H9 (cell line): ENCODE measurements at regions not wholly inside any gene's neighbourhood (a gene's known extent, or its start where the extent isn't known, plus 50 kb on each side); places are given as distances from the start of the nearest gene placed in this dataset.

Experiments
- DNase-seq: peaks from one replicate; pipeline ENCODE4 v3.0.0-alpha.2; 2017
- H2AFZ ChIP-seq: one replicate; pipeline ENCODE4 v1.6.1; 2013; ENCODE audit warnings: mild to moderate bottlenecking, low read length, control low read depth, moderate library complexity
- H2AK5ac ChIP-seq: 2 replicates; pipeline ENCODE4 v1.6.1; 2013; ENCODE audit warnings: low read length, control low read depth, mixed read lengths; ENCODE audit not compliant: insufficient read length
- H2BK120ac ChIP-seq: one replicate; pipeline ENCODE4 v1.6.1; 2013; ENCODE audit warnings: low read depth, mild to moderate bottlenecking, low read length, control low read depth, inconsistent platforms; ENCODE audit not compliant: poor library complexity, severe bottlenecking
- H2BK12ac ChIP-seq: 2 replicates; pipeline ENCODE4 v1.6.1; 2013; ENCODE audit warnings: low read length, control low read depth, mixed read lengths, low read depth; ENCODE audit not compliant: insufficient read length
- H2BK15ac ChIP-seq: 2 replicates; pipeline ENCODE4 v1.6.1; 2013; ENCODE audit warnings: low read depth, low read length, control low read depth
- H2BK20ac ChIP-seq: one replicate; pipeline ENCODE4 v1.6.1; 2013; ENCODE audit warnings: low read depth, mild to moderate bottlenecking, low read length, control low read depth, inconsistent platforms; ENCODE audit not compliant: poor library complexity, severe bottlenecking
- H2BK5ac ChIP-seq: 2 replicates; pipeline ENCODE4 v1.6.1; 2013; ENCODE audit warnings: low read length, control low read depth, mixed read lengths; ENCODE audit not compliant: insufficient read length
- H3K14ac ChIP-seq: 2 replicates; pipeline ENCODE4 v1.6.1; 2013; ENCODE audit warnings: low read length, control low read depth; ENCODE audit not compliant: insufficient read depth
- H3K18ac ChIP-seq: 2 replicates; pipeline ENCODE4 v1.6.1; 2013; ENCODE audit warnings: low read depth, mild to moderate bottlenecking, mixed read lengths, low read length, control low read depth; ENCODE audit not compliant: insufficient read length
- H3K23ac ChIP-seq: 2 replicates; pipeline ENCODE4 v1.6.1; 2013; ENCODE audit warnings: low read length, control low read depth, mixed read lengths, low read depth; ENCODE audit not compliant: insufficient read length
- H3K23me2 ChIP-seq: 2 replicates; pipeline ENCODE4 v1.6.1; 2013; ENCODE audit warnings: low read depth, mild to moderate bottlenecking, mixed read lengths, low read length, control low read depth; ENCODE audit not compliant: insufficient read length, poor library complexity, severe bottlenecking
- H3K27ac ChIP-seq: 2 replicates; pipeline ENCODE4 v1.5.1; 2013; ENCODE audit warnings: low read length, control low read depth, mixed read lengths, low read depth; ENCODE audit not compliant: insufficient read length
- H3K27me3 ChIP-seq: 2 replicates; pipeline ENCODE4 v1.6.1; 2013; ENCODE audit warnings: low read length, control low read depth, inconsistent platforms; ENCODE audit not compliant: insufficient read depth
- H3K4ac ChIP-seq: 2 replicates; pipeline ENCODE4 v1.6.1; 2013; ENCODE audit warnings: low read depth, mild to moderate bottlenecking, control low read depth, inconsistent platforms, low read length, moderate library complexity
- H3K4me1 ChIP-seq: 2 replicates; pipeline ENCODE4 v1.6.1; 2013; ENCODE audit warnings: low read length, control low read depth, inconsistent platforms; ENCODE audit not compliant: insufficient read depth
- H3K4me2 ChIP-seq: 2 replicates; pipeline ENCODE4 v1.6.1; 2013; ENCODE audit warnings: low read length, control low read depth, mixed read lengths; ENCODE audit not compliant: insufficient read length, insufficient read depth
- H3K56ac ChIP-seq: 2 replicates; pipeline ENCODE4 v1.6.1; 2013; ENCODE audit warnings: low read depth, mild to moderate bottlenecking, mixed read lengths, low read length, control low read depth; ENCODE audit not compliant: insufficient read length
- H3K79me1 ChIP-seq: 2 replicates; pipeline ENCODE4 v1.6.1; 2013; ENCODE audit warnings: low read depth, mild to moderate bottlenecking, moderate library complexity, low read length, control low read depth, inconsistent platforms; ENCODE audit not compliant: insufficient read depth, poor library complexity, severe bottlenecking
- H3K79me2 ChIP-seq: 2 replicates; pipeline ENCODE4 v1.6.1; 2013; ENCODE audit warnings: low read length, control low read depth, inconsistent platforms; ENCODE audit not compliant: insufficient read depth
- H3K9ac ChIP-seq: 2 replicates; pipeline ENCODE4 v1.6.1; 2013; ENCODE audit warnings: low read length, control low read depth, mixed read lengths; ENCODE audit not compliant: insufficient read length; ENCODE audit errors: extremely low read depth
- H3K9me3 ChIP-seq: one replicate; pipeline ENCODE4 v1.6.1; 2013; ENCODE audit warnings: low read depth, low read length, inconsistent platforms; ENCODE audit not compliant: control insufficient read depth
- H3T11ph ChIP-seq: one replicate; pipeline ENCODE4 v1.6.1; 2013; ENCODE audit warnings: mild to moderate bottlenecking, low read length, control low read depth, inconsistent platforms
- H4K20me1 ChIP-seq: one replicate; pipeline ENCODE4 v1.6.1; 2013; ENCODE audit not compliant: control insufficient read depth, insufficient read length, insufficient read depth
- H4K5ac ChIP-seq: 2 replicates; pipeline ENCODE4 v1.6.1; 2013; ENCODE audit warnings: low read depth, mild to moderate bottlenecking, mixed read lengths, low read length, control low read depth; ENCODE audit not compliant: insufficient read length
- H4K8ac ChIP-seq: replicated peaks from 2 replicates; pipeline ENCODE4 v1.6.1; 2013; ENCODE audit warnings: low read length, control low read depth, mixed read lengths, low read depth; ENCODE audit not compliant: insufficient read length
- H4K91ac ChIP-seq: 2 replicates; pipeline ENCODE4 v1.6.1; 2013; ENCODE audit warnings: low read depth, mild to moderate bottlenecking, moderate library complexity, mixed read lengths, low read length, control low read depth; ENCODE audit not compliant: insufficient read length
- H3K27ac Mint-ChIP-seq, 3 experiments: 2 replicates in 2 of 3; 3 replicates in 1 of 3; pipeline ENCODE4 v1.8.0; 2020 to 2021; ENCODE audit warnings: mixed read lengths in 3 of 3, mild to moderate bottlenecking in 1 of 3, moderate library complexity in 1 of 3
- H3K27me3 Mint-ChIP-seq: 2 replicates; pipeline ENCODE4 v1.8.0; 2021; ENCODE audit warnings: low read depth, mild to moderate bottlenecking, moderate library complexity, mixed read lengths
- H3K36me3 Mint-ChIP-seq, 3 experiments: 2 replicates in 2 of 3; 3 replicates in 1 of 3; pipeline ENCODE4 v1.8.0; 2020 to 2021; ENCODE audit warnings: low read depth in 3 of 3, mixed read lengths in 3 of 3; ENCODE audit not compliant: insufficient read depth in 1 of 3
- H3K4me1 Mint-ChIP-seq, 2 experiments: 2 replicates each; pipeline ENCODE4 v1.8.0; 2020; ENCODE audit warnings: mixed read lengths in 2 of 2
- H3K4me3 Mint-ChIP-seq, 2 experiments: 2 replicates in 1 of 2; 3 replicates in 1 of 2; pipeline ENCODE4 v1.8.0; 2020 to 2021; ENCODE audit warnings: mild to moderate bottlenecking in 2 of 2, mixed read lengths in 2 of 2, moderate library complexity in 1 of 2
- H3K9me3 Mint-ChIP-seq, 2 experiments: 2 replicates in 1 of 2; 3 replicates in 1 of 2; pipeline ENCODE4 v1.8.0; 2020; ENCODE audit warnings: mild to moderate bottlenecking in 2 of 2, mixed read lengths in 2 of 2, moderate library complexity in 1 of 2
- WGBS: extraction: QIAGEN DNeasy Blood & Tissue Kit; methylation state at CpG from one replicate; pipeline ENCODE4 v1.1.7; 2013; ENCODE audit warnings: missing lambda C conversion rate, low lambda C conversion rate, mixed read lengths; ENCODE audit not compliant: insufficient read length; ENCODE audit errors: extremely low coverage; 5-methylcytosine and 5-hydroxymethylcytosine counted together
- TF ChIP-seq, protein P1 (sequence below): fragments of 200-600 bp; sonication (generic); conservative IDR thresholded peaks from 3 replicates; pipeline ENCODE4 v1.8.0; 2021; ENCODE audit warnings: antibody characterized with exemption, mild to moderate bottlenecking

DNA sequence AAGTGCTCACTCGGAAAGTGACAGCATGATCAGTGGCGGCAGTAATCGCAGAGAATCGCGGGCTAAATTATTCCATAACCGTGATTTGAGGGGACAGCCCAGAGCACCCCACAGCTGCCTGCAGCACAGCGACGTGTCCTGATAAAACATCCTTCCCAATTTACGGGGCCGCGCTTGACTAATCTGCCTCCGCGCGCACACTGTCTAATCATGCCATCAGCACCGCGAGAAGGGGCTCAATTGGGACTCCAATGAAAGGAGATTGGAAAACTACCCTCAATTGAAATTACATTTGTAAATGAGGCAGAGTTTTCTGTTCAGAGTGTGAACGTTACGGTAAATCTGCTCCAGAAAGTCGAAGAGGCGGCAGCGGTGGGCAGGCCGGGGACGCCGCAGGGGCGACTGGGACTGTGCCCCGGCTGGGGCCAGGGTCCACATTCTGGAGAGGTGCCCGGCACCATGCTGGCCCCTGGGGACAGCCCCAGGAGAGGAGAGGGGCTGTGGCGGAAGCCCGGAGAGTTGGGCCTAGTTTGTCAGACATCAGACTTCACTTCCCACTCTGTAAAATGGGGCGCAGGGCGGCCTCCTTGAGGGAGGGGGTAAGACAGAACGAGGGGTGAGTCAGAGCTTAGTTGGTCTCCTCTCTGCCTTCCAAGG is 107.7 kb downstream of the FAM53A start:
- H2AK5ac ChIP-seq, result no peak overlapping the region
- no peak overlapping the region for H3K4ac ChIP-seq
- no CpG with 5 or more reads among the region's 32 CpGs for WGBS

More for the DNA sequence above, 107.7 kb downstream of the FAM53A start:
- H3K9me3 Mint-ChIP-seq, result peaks cover 0 to 2% of the 10 kb centered on the region in 2 experiments; a peak in 1 of 5 replicates
- TF ChIP-seq, protein P1, sequence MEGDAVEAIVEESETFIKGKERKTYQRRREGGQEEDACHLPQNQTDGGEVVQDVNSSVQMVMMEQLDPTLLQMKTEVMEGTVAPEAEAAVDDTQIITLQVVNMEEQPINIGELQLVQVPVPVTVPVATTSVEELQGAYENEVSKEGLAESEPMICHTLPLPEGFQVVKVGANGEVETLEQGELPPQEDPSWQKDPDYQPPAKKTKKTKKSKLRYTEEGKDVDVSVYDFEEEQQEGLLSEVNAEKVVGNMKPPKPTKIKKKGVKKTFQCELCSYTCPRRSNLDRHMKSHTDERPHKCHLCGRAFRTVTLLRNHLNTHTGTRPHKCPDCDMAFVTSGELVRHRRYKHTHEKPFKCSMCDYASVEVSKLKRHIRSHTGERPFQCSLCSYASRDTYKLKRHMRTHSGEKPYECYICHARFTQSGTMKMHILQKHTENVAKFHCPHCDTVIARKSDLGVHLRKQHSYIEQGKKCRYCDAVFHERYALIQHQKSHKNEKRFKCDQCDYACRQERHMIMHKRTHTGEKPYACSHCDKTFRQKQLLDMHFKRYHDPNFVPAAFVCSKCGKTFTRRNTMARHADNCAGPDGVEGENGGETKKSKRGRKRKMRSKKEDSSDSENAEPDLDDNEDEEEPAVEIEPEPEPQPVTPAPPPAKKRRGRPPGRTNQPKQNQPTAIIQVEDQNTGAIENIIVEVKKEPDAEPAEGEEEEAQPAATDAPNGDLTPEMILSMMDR, result no peak
- Histone ChIP-seq H3K23me2 (peaks cover 9% of the 10 kb centered on the region), H3K56ac (no peak overlapping the region), H3K27me3 (no peaks in the 10 kb centered on the region; the same call in 1 of the 2 replicates), H3K27ac (no peak overlapping the region), H3K4me1 (peaks cover 8% of the 10 kb centered on the region; the same call in 1 of the 2 replicates), H3K9ac (no peak overlapping the region), H2AFZ (no peak overlapping the region), H3K79me1 (no peaks in the 10 kb centered on the region), H4K8ac (no peak overlapping the region), H3K79me2 (no peaks in the 10 kb centered on the region), H4K20me1 (no peaks in the 10 kb centered on the region), H3T11ph (no peak overlapping the region), H3K18ac (no peak overlapping the region), H2BK12ac (no peak overlapping the region), H2BK120ac (no peak overlapping the region), H2BK5ac (no peak overlapping the region), H2BK15ac (no peak overlapping the region), H3K23ac (no peak overlapping the region), H4K5ac (no peak overlapping the region), H3K4me2 (no peak overlapping the region), H4K91ac (no peak overlapping the region), H3K9me3 (no peaks in the 10 kb centered on the region), H3K14ac (no peak overlapping the region; the same call in 1 of the 2 replicates), H2BK20ac (no peak overlapping the region)
- H3K4me1 Mint-ChIP-seq, result peaks cover 27 to 53% of the 10 kb centered on the region in 2 experiments
- H3K4me3 Mint-ChIP-seq, result peak overlapping the region in 1 of 2 experiments; percentile 31; a peak in 1 of 5 replicates
- peaks cover 18% of the 10 kb centered on the region for H3K27me3 Mint-ChIP-seq
- no peak overlapping the region for H3K27ac Mint-ChIP-seq
- H3K36me3 Mint-ChIP-seq, result no peaks in the 10 kb centered on the region; a peak in 1 of 7 replicates
- no peak for DNase-seq
